Activated CD4-positive, alpha-beta T cell treated with anti-CD3 and anti-CD28 coated beads, Interleukin-2, amount 50 U/mL, for 48 hours (primary cell): ENCODE measurements at regions not wholly inside any gene's neighbourhood (a gene's known extent, or its start where the extent isn't known, plus 50 kb on each side); places are given as distances from the start of the nearest gene placed in this dataset.
"Not testable (repeated sequence)": the region's sequence is repeated elsewhere in the genome, so short reads cannot be mapped to it uniquely, and the experiment has no call there.

Experiments used
- DNase-seq, 2 experiments: peaks; one replicate each; pipeline ENCODE4 v3.0.0-alpha.2; 2020

GRCh38 chr3:35849496-35849895 is 210.2 kb downstream of the ARPP21 start:
- DNase-seq = no peak

GRCh38 chr3:35849963-35850362 is 210.6 kb downstream of the ARPP21 start:
- DNase-seq = no peak

DNA sequence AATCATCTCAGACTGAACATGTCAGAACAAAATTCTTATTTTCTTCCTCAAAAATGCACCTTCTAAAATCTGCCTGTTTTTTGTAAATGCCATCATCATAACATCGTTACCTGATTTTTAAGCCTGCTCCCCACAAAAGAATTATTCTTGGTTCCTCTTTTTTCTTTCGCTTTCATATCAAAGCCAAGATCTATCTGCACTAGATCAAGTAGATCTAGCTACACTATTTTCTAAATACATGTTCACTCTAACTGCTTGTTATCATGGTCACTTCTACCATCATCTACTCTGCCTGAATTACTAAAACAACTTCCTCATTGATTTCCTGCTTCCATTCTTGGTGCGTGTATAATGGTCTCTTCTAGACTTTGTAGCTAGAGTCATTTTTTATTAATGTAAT is 217.7 kb downstream of the ARPP21 start:
- no peak for DNase-seq

DNA sequence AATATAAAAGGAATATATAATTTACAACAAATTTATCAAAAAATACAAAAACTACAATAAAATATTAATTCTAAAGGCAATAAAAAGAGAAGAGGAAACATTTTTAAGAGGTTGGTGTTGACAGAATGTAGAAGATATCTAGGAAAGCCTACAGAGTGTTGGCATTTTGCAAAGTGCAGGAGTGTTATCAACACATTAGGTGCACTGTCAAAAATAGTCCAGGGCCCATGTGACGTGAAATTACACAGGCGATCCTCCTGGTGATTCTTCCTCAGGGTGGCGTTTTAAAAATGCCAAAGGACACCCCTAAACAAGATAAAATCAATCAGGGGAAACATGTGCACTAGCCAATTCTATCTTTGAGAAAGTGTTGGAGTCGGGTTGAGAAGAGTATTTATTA is 222.7 kb downstream of the ARPP21 start:
- no peak for DNase-seq

GRCh38 chr3:35864871-35865270 is 225.5 kb downstream of the ARPP21 start:
- no peak for DNase-seq

GRCh38 chr3:35867791-35868190 is 228.5 kb downstream of the ARPP21 start:
- no peak for DNase-seq

GRCh38 chr3:35871009-35871408 is 231.7 kb downstream of the ARPP21 start:
- no peak for DNase-seq

DNA sequence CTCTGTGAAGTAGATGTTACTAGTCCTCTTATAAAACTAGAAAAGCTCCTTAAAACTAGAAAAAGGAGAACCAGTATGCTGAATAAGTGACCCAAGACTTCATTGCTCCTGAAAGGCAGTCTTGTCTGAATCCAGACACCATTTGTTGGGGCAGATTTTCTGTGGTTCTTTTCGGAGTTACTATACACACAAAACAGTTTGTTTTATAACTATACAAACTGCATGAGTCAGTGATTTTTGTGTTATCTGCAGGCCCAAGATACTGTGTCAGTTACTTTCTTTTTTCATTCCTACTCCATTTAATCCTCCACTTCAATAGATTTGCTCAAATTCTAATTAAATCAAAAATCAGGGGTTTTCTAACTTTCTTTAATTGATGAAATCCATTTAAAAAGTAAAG is 244.6 kb downstream of the ARPP21 start:
- no peak for DNase-seq

DNA sequence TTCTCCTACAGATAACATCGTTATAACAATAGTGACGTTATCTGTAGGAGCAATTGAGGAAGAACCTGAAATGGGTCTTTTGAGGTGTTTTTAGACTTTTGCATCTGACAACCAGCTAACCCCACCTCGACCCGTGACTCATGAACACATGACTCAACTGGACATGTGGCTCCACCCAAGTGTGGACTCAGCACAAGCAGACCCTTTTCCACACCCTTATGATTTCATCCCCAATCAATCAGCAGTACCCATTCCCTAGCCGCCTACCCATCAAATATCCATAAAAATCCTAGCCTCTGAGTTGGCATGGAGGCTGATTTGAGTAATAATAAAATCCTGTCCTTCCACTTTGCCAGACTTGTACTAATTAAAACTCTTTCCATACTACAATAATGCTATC is 255.4 kb downstream of the ARPP21 start:
- no peak for DNase-seq

DNA sequence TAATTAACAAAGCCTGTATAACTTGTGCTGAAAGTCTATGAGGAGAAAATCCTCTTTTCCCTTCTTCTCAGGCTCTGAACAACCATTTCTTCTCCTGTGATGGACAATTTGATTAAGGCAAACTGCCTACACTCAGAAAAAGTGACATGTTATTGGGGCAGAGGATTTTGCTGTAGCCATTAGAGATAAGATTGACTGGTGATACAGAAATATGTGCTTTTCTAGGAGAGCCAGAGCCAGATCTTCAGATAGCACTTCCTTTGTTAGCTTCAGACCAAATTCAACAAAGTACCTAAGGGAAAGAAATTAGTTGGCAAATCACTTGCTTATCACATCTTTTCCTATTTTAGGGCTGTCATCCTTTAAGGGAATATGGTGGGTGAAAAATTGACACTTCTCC is 259.9 kb downstream of the ARPP21 start:
- no peak for DNase-seq

DNA sequence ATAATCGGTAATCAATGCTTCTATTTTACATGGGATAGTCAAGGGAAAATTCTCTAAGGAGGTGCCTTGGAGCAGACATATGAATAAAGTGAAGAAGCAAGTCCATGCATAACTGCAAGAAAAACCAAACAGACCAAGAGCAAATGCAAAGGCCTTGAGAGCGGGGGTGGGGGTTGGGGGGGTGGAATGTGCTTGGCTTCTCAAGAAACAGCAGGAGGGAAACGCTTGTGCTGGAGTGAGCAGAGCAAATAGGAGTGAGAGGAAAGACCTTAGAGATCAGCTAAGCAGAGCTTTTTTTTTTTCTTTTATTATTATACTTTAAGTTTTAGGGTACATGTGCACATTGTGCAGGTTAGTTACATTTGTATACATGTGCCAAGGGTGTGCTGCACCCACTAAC is 260.8 kb downstream of the ARPP21 start:
- DNase-seq = no peak

DNA sequence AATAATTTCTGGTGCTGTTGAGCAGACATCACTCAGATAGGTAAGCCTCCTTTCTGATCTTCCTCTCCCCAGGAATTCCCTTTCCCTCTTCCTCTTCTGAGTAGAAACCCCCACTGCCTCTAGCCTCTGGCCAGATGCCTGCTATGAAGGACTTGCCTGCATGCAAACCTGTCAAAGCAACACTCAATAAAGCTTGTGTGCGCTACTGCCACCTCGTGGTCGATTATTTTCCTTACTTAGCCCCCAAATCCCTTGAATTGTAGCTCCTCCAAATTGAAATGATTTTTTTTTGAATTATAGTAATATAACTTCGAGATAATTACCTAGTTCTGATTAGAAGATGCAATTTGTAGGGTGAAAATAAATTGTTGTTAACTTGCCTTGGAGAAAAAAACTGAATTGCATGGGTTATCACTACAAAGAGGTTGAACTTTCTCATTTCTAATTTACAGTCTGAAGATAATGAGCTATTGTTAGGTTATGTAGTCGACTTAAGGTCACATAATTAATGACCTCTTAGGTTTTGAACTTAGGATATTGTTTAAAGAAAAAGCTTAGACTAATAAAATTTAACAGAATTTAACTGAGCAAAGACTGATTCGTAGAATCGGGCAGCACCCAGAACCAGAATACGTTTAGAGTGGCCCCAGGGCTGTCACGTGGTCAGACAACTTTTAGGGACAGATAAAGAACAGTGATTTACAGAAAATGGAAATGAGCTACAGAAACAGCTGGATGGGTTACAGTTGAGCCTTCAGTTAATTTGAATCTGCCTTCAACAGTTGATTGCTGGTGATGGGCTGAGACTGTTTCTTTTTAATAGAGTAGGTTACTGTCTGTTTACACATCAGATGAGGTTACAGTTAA is 269.3 kb downstream of the ARPP21 start:
- DNase-seq = peak; percentile 53 to 66

DNA sequence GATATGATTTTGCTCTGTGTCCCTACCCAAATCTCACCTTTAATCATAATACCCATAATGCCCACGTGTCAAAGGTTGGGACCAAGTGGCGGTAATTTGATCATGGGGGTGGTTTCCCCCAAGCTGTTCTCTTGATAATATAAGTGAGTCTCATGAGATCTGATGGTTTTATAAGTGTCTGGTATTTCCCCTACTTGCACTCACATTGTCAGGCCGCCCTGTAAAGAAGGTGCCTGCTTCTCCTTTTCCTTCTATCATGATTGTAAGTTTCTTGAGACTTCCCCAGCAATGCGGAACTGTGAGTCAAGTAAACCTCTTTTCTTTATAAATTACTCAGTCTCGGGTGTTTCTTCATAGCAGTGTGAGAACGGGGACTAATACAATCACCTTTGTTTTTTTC is 279.8 kb downstream of the ARPP21 start:
- DNase-seq = no peak

GRCh38 chr3:35921718-35922117 is 282.4 kb downstream of the ARPP21 start:
- no peak for DNase-seq

GRCh38 chr3:35924070-35924469 is 284.7 kb downstream of the ARPP21 start:
- not testable (repeated sequence) for DNase-seq

DNA sequence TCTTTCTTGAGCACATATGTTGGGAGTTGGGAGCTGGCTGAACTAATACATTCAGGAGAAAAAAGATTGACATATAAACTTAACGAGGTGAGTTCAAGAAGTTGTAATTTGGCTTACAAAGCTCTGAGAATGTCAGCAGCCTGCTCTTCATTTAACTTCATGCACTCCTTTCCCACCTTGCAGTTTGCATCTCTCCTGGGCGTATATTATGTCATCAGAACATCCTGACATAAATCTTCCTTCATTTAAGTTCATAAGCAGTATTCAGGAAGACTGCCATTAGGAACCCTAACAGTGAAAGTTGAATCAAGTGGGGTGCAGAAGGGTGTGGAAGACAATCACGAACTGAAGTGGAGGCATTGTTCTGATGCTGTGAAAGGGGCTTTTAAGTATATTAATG is 288.1 kb downstream of the ARPP21 start:
- DNase-seq = no peak

GRCh38 chr3:35929158-35929557 is 289.8 kb downstream of the ARPP21 start:
- DNase-seq = no peak

GRCh38 chr3:35931867-35932266 is 292.5 kb downstream of the ARPP21 start:
- DNase-seq = no peak

GRCh38 chr3:35932995-35933394 is 293.7 kb downstream of the ARPP21 start:
- no peak for DNase-seq

DNA sequence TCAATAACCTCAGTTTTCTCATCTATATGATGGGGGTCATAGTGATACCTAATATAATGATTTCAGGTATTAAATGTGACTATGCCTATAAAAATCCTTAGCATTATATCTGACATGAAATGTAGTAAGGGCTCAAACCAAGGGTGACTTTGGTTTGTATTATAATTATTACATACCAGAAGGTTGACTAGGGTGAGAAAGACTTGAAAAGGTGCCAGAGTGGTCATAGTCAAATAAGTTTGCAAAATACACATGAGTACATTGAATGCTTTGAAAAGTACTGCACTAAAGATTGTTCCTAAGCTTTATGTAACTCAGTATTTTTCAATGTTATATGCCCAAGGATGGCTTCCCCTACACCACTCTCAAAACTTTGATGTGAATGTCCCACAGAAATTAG is 297.2 kb downstream of the ARPP21 start:
- no peak for DNase-seq

DNA sequence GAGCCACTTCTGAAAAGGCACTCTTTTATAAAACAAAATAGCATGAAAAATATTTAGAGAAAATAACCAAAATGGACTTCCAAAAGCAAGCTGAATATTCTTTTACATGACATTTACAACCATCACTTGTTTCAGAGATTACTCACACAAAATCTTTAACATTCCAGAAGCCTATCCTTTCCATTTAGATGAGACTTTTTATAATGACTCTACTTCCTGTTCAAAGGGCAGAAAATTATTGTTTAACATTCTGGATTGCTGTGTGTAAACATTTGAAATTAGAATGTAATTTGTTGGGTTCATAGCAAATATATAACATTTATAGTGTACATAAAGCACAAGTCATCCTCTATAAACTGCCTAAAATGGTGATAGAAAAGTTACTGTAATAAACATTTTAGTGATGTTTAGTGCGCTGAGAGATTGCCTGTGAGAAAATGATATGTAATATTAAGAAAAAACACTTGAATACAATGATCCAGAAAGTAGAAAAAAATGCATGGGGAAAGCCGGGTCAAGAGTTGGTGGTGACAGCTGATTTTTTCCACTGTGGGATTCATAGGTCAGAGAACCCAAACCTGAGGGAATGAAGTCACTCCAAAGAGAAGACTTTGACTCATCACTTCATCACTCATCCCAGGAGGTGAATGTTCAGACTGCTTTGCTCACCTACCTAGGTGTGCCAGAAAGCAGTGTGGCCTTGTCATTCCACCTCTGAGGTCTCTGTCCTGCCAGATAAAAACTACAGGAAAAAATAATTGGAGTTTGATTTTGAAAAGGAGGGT is 305.8 kb downstream of the ARPP21 start:
- DNase-seq = no peak

DNA sequence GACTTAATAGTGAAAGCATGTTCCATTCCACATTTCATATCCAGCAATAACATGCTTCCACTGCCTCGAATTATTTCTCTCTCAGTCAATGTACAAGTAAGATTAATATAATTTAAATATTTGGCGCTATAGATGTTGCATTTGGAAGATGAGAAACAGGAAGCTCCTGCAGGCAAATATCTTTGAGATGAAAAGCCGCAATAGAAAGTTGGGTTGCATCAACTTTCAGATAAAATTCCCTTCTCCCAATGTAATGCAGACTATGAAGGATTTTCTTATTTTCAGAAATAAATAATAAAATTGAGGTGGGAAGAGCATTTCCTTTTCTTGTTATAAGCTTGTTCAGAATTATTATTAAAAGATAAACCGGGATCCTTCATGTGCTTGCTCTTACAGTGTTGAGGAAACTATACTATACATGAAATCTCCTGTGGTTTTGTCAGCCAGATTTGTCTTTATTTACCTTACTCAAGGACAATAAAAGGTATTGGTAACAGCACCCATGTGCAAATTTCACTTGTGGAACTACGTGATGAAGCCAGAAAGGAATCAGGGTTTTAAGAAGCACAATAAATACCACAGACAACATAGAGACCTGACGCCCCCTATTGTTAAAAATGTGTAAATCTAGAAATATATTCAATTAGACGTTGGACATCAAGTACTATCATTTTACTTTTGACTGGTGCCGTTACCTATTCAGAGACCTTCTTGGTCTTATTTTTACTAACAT is 307.0 kb downstream of the ARPP21 start:
- DNase-seq = no peak

GRCh38 chr3:35946854-35947515 is 307.7 kb downstream of the ARPP21 start:
- DNase-seq = no peak
